Upper lobe of right lung (tissue), 1 donor: ENCODE measurements at regions not wholly inside any gene's neighbourhood (a gene's known extent, or its start where the extent isn't known, plus 50 kb on each side); places are given as distances from the start of the nearest gene placed in this dataset.

Experiments
- ATAC-seq: fragments of 200-7000 bp; cut with Tn5 transposase; one replicate; pipeline ENCODE4 v1.9.1; 2020; ENCODE audit warnings: mild to moderate bottlenecking, moderate library complexity
- DNase-seq: peaks from one replicate; pipeline ENCODE4 v3.0.0-alpha.2; 2020
- H3K27ac ChIP-seq: fragments of 200-600 bp; one replicate; pipeline ENCODE4 v1.8.0; 2022
- H3K27me3 ChIP-seq: fragments of 200-600 bp; one replicate; pipeline ENCODE4 v1.8.0; 2022; ENCODE audit warnings: mild to moderate bottlenecking
- H3K36me3 ChIP-seq: fragments of 200-600 bp; one replicate; pipeline ENCODE4 v1.8.0; 2022
- H3K4me1 ChIP-seq: fragments of 200-600 bp; one replicate; pipeline ENCODE4 v1.8.0; 2022
- H3K4me3 ChIP-seq: fragments of 200-600 bp; one replicate; pipeline ENCODE4 v1.8.0; 2022; ENCODE audit warnings: mild to moderate bottlenecking
- H3K9me3 ChIP-seq: fragments of 200-600 bp; one replicate; pipeline ENCODE4 v1.8.0; 2022
- CTCF ChIP-seq: fragments of 200-600 bp; IDR thresholded peaks from one replicate; pipeline ENCODE4 v1.8.0; 2022; ENCODE audit warnings: antibody characterized with exemption
- intact Hi-C: fragments of 100-400 bp; cut with DNase I; formaldehyde crosslinking; loops from one replicate; pipeline ENCODE4 v1.11.0; 2022
- donor health status: DM: no; HTN: yes; CAD: no; lungs with severe emphysema.

- Histone ChIP-seq H3K4me3 (no peak overlapping the region), H3K27me3 (no peaks in the 10 kb centered on the region), H3K9me3 (no peaks in the 10 kb centered on the region), H3K4me1 (no peaks in the 10 kb centered on the region), H3K27ac (no peak overlapping the region), H3K36me3 (no peaks in the 10 kb centered on the region)
- DNase-seq (no peak), ATAC-seq (no peak)
- intact Hi-C loops = no loop called here
- no peak for TF ChIP-seq CTCF
Measured at GRCh38 chr7:67598469-67598868, 601.8 kb downstream of the TYW1 start.

- DNase-seq (no peak), ATAC-seq (no peak)
- H3K27me3 ChIP-seq = no peaks in the 10 kb centered on the region
- intact Hi-C loops = no loop called here
- no peak overlapping the region for H3K4me3 ChIP-seq
- no peak overlapping the region for H3K27ac ChIP-seq
- H3K4me1 ChIP-seq = no peaks in the 10 kb centered on the region
- TF ChIP-seq CTCF = no peak
- no peaks in the 10 kb centered on the region for H3K9me3 ChIP-seq
- no peaks in the 10 kb centered on the region for H3K36me3 ChIP-seq
Measured at GRCh38 chr7:67599331-67600062, 602.9 kb downstream of the TYW1 start.

GRCh38 chr7:67602246-67602887 is 605.7 kb downstream of the TYW1 start:
- DNase-seq = no peak
- Histone ChIP-seq H3K4me1 (no peaks in the 10 kb centered on the region), H3K4me3 (no peak overlapping the region), H3K9me3 (no peaks in the 10 kb centered on the region), H3K27ac (no peak overlapping the region), H3K36me3 (no peaks in the 10 kb centered on the region), H3K27me3 (no peaks in the 10 kb centered on the region)
- no peak for ATAC-seq
- intact Hi-C loops = no loop called here
- no peak for TF ChIP-seq CTCF

- ATAC-seq (no peak), DNase-seq (no peak)
- Histone ChIP-seq H3K4me3 (no peak overlapping the region), H3K27ac (no peak overlapping the region), H3K27me3 (no peaks in the 10 kb centered on the region), H3K9me3 (no peaks in the 10 kb centered on the region), H3K36me3 (no peaks in the 10 kb centered on the region), H3K4me1 (no peaks in the 10 kb centered on the region)
- TF ChIP-seq CTCF = no peak
- intact Hi-C loops = no loop called here
Measured at GRCh38 chr7:67604461-67605386, 608.1 kb downstream of the TYW1 start.

GRCh38 chr7:67608806-67609205 is 612.2 kb downstream of the TYW1 start:
- ATAC-seq (no peak), DNase-seq (no peak)
- H3K27me3 ChIP-seq = no peaks in the 10 kb centered on the region
- no peak for TF ChIP-seq CTCF
- intact Hi-C loops = no loop called here
- H3K36me3 ChIP-seq = no peaks in the 10 kb centered on the region
- no peaks in the 10 kb centered on the region for H3K4me1 ChIP-seq
- no peak overlapping the region for H3K27ac ChIP-seq
- H3K4me3 ChIP-seq = no peak overlapping the region
- H3K9me3 ChIP-seq = no peaks in the 10 kb centered on the region
